NCI-H2029 treated with DMSO at 0.1 percent for 48 hours (cell line): ENCODE measurements at regions not wholly inside any gene's neighbourhood (a gene's known extent, or its start where the extent isn't known, plus 50 kb on each side); places are given as distances from the start of the nearest gene placed in this dataset.
"Not testable (repeated sequence)": the region's sequence is repeated elsewhere in the genome, so short reads cannot be mapped to it uniquely, and the experiment has no call there.

Source experiments
- DNase-seq: peaks from one replicate; lab custom pipeline; 2025; lab: John Stamatoyannopoulos, UW

- DNase-seq: no peak
Measured at GRCh38 chr15:26125664-26126063, 262.5 kb upstream of the ATP10A start.

- DNase-seq: no peak
Measured at GRCh38 chr15:26119322-26119721, 256.2 kb upstream of the ATP10A start.

DNA sequence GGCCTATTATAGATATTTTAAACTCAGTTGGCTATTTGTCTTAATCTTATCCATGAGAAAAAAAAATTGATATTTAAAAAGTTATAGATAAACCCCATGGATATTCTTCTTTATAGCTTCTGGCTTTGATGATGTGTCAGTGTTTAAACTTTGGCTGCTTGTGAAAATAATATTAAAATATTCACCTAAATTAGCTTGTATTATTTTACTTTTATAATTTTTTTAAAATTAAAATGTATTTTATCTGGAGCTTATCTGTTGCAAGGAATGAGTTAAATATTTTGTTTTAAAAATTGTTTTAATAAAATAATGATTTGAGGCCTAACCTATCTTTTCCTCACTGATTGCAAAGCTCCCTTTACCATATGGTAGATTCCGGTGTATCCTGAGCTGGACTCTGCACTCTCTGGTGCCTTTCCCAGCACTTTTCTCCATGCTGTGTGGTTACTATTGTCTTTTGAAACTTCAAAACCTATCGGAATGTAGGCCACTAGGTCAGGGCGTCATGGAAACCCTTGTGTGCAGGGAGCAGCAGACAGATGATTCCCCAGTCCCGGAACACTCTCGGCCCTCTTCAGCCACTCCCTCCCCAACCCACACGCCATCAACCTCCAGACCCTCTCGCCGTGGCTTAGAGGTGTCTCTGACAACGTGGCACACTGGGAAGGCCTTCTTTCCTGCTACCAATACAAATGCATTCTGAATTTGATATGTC, 252.3 kb upstream of the ATP10A start:
- DNase-seq: no peak

GRCh38 chr15:26114128-26114527, 251.0 kb upstream of the ATP10A start:
- DNase-seq: not testable (repeated sequence)

DNA sequence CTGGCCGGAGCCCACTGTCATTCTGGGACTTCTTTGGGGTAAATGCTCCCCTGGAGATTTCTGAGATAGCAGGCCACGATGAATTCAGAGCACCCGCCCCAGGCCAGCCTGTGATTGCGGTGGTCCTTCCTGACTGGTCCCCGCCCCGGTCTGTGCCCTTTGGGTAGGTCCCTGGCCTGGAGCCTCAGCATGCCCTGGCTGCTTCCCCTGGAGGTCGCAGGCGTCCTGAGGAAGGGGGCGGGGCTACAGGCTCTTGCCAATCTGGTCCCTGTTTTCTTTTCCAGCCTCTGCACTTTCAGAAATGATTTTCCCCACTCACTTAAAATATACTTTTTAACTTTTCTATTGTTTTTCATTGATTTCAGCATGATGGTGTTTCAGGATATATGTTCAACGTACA, 250.2 kb upstream of the ATP10A start:
- DNase-seq: no peak

- no peak for DNase-seq
Measured at GRCh38 chr15:26109203-26109602, 246.1 kb upstream of the ATP10A start.

- no peak for DNase-seq
Measured at GRCh38 chr15:26106556-26106955, 243.4 kb upstream of the ATP10A start.

DNA sequence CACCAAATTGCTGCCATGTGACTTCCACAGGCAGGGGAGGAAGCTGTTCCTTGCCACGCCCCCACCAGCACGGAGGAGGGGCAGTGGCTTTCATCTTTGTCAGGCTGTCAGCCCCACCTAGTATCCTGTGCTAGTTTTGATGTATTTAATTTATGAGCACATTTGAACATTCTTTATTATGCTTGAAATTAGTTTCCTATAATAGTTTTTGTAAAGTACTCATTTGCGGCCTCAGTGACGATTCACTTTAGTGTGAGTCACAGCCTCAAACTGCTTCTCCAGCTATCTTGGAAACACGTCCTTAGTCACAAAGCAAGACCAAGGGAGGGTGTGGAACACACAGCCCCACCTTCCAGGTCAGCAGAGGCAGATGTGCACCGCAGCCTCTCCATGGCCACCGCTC, 239.9 kb upstream of the ATP10A start:
- no peak for DNase-seq

DNA sequence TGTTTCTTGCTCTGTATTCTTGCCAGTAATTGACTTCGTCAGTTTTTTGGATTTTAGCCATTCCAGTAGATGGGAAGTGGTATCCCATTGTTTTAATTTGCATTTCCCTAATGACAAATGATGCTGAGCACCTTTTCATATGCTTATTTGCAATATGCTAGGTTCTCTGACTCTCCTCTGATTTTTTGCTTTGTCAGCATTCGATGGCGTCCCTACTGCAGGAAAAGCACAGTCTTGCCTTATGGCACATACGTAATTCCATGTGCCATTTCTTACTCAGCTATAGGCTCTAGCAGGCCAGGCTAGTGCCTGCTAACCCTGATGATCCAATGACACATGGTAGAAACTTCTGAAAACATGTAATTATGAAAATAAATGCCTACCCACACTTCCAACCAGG, 239.2 kb upstream of the ATP10A start:
- DNase-seq: no peak

DNA sequence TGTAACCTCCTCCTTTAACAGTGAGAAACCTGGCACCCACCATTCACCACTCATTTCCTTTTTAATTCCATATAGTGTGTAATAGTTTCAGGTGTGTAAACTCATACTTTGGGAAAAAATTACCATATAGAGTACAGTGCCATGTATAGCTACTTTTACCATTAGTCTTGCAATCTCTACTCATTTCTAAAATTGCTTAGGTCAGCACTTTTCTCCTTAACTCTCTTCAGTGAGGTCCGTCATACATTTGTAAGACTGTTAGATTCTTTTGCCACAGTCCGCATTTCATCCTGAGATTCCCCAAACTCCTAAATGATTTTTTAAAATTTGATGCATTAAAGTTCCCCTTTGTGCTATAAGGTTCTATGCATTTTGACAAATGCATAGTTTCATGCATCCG, 238.3 kb upstream of the ATP10A start:
- DNase-seq: no peak

- no peak for DNase-seq
Measured at GRCh38 chr15:26098801-26099200, 235.7 kb upstream of the ATP10A start.

GRCh38 chr15:26097216-26097615, 234.1 kb upstream of the ATP10A start:
- no peak for DNase-seq

- no peak for DNase-seq
Measured at GRCh38 chr15:26096581-26096980, 233.5 kb upstream of the ATP10A start.

GRCh38 chr15:26095710-26096330, 232.7 kb upstream of the ATP10A start:
- no peak for DNase-seq

GRCh38 chr15:26091184-26091583, 228.1 kb upstream of the ATP10A start:
- no peak for DNase-seq

DNA sequence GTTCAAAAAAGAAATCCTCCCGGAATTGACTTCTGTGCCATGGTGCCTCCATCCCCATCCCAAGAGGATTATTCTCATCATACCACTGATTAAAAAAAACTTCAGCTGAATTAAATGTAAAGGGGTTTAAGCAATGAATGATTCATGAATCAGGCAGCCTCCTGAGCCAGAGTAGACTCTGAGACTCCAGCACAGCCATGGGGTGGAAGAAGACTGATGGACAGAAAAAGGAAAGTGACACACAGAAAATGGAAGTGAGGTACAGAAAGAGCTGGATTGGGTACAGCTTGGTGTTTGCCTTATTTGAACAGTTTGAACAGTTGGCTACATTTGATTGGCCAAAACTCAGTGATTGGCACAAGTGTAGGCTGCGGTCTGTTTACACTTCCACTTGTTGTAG, 224.8 kb upstream of the ATP10A start:
- no peak for DNase-seq

GRCh38 chr15:26087395-26087794, 224.3 kb upstream of the ATP10A start:
- DNase-seq: no peak

GRCh38 chr15:26084771-26085170, 221.6 kb upstream of the ATP10A start:
- DNase-seq: no peak

DNA sequence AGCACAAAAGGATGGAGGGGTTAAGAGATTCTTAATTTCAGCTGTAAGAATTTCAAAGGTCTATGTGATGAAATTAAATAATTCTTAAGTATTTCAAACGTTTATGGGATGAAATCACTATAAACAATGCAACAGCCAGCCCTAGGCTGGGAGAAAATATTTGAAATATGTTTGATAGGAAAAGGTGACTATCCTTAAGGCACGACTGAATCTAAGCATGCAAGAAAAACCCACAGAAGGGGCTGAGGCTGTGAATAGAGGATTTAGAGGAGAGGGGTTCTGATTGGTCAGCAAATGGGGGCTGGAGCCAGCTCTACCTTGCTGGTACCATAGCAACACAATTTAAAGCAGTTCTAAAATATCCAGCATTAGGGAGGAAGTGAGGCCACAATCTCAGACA, 220.8 kb upstream of the ATP10A start:
- DNase-seq: no peak

GRCh38 chr15:26083457-26083856, 220.3 kb upstream of the ATP10A start:
- DNase-seq: no peak

DNA sequence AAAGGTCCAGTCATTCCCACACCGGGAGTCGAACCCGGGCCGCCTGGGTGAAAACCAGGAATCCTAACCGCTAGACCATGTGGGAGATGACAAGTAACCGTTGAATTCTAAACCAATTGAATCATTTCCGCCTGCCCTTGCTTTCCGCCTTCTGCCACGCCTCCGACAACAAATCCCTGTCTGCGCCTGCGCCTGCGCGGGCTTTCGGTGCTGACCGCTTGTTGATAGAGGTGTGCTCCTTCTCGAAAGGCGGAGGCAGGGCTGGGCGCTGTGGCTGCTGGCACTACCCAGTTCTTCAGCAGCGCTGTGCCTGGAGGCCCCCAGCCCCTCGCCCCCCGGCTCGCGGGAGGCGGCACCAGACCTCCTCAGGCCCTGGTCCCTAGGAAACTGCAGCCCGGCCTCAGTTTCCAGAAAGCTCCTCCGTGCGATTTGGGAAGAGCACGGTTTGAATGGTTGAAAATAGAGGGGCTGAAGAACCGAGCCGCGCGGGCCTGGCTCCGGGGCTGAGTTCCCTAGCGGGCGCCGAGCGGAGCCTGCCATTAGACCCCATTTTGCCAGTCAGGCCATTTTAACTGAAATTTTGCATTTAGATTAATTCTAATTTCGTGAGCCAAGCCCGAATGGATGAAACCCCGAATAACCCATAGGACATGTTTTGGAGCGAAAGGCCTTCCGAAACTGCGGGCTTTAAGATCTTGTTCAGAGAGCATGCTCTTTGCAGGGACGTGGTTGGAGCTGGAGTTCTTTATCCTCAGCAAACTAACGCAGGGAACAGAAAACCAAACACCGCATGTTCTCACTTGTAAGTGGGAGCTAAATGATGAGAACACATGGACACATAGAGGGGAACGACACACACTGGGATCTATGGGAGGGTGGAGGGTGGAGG, 219.3 kb upstream of the ATP10A start:
- DNase-seq: peak; percentile 78

- DNase-seq: no peak
Measured at GRCh38 chr15:26081758-26082220, 218.7 kb upstream of the ATP10A start.

- no peak for DNase-seq
Measured at GRCh38 chr15:26075770-26076169, 212.6 kb upstream of the ATP10A start.
